ENCODE measurements at regions not wholly inside any gene's neighbourhood (a gene's known extent, or its start where the extent isn't known, plus 50 kb on each side); places are given as distances from the start of the nearest gene placed in this dataset.

GRCh38 chr6:148037496-148037895 is 305.1 kb upstream of the SASH1 start:
- no peaks in the 10 kb centered on the region for H3K9me3 Mint-ChIP-seq
- no peak overlapping the region for H3K27ac Mint-ChIP-seq
- H3K27me3 Mint-ChIP-seq = no peaks in the 10 kb centered on the region
- DNase-seq = no peak
- ChIA-PET CTCF (no interaction called here), POLR2A (no interaction called here)
- H3K4me1 Mint-ChIP-seq = no peaks in the 10 kb centered on the region
- no peak overlapping the region for H3K4me3 Mint-ChIP-seq
- no peaks in the 10 kb centered on the region for H3K36me3 Mint-ChIP-seq (ENCODE audit: low read depth)

- ChIA-PET CTCF (no interaction called here), POLR2A (no interaction called here)
- H3K36me3 Mint-ChIP-seq (ENCODE audit: low read depth) = no peaks in the 10 kb centered on the region
- H3K9me3 Mint-ChIP-seq = no peaks in the 10 kb centered on the region
- no peak overlapping the region for H3K27ac Mint-ChIP-seq
- no peaks in the 10 kb centered on the region for H3K27me3 Mint-ChIP-seq
- no peak for DNase-seq
- no peaks in the 10 kb centered on the region for H3K4me1 Mint-ChIP-seq
- H3K4me3 Mint-ChIP-seq = no peak overlapping the region
These were observed 301.1 kb upstream of the SASH1 start for GRCh38 chr6:148041546-148041945.

- Mint-ChIP-seq H3K9me3 (no peaks in the 10 kb centered on the region), H3K4me1 (no peaks in the 10 kb centered on the region), H3K27me3 (no peaks in the 10 kb centered on the region), H3K36me3 (ENCODE audit: low read depth) (no peaks in the 10 kb centered on the region), H3K4me3 (no peak overlapping the region), H3K27ac (no peak overlapping the region)
- no peak for DNase-seq
- POLR2A ChIA-PET = no interaction called here
- CTCF ChIA-PET = no interaction called here
These were observed 300.1 kb upstream of the SASH1 start for GRCh38 chr6:148042536-148042935.

GRCh38 chr6:148044261-148044751 is 298.3 kb upstream of the SASH1 start:
- no peak overlapping the region for H3K4me3 Mint-ChIP-seq
- DNase-seq = no peak
- H3K27me3 Mint-ChIP-seq = no peaks in the 10 kb centered on the region
- ChIA-PET CTCF (no interaction called here), POLR2A (no interaction called here)
- H3K36me3 Mint-ChIP-seq (ENCODE audit: low read depth) = no peaks in the 10 kb centered on the region
- H3K27ac Mint-ChIP-seq = no peak overlapping the region
- no peaks in the 10 kb centered on the region for H3K4me1 Mint-ChIP-seq
- H3K9me3 Mint-ChIP-seq = no peaks in the 10 kb centered on the region

GRCh38 chr6:148044921-148045320 is 297.7 kb upstream of the SASH1 start:
- CTCF ChIA-PET = no interaction called here
- POLR2A ChIA-PET = no interaction called here
- Mint-ChIP-seq H3K27ac (no peak overlapping the region), H3K36me3 (ENCODE audit: low read depth) (no peaks in the 10 kb centered on the region), H3K4me1 (no peaks in the 10 kb centered on the region), H3K27me3 (no peaks in the 10 kb centered on the region), H3K4me3 (no peak overlapping the region), H3K9me3 (peaks cover 2% of the 10 kb centered on the region)
- no peak for DNase-seq

GRCh38 chr6:148053209-148053608 is 289.4 kb upstream of the SASH1 start:
- no peaks in the 10 kb centered on the region for H3K4me1 Mint-ChIP-seq
- DNase-seq = no peak
- ChIA-PET CTCF (no interaction called here), POLR2A (no interaction called here)
- no peak overlapping the region for H3K27ac Mint-ChIP-seq
- no peak overlapping the region for H3K4me3 Mint-ChIP-seq
- no peaks in the 10 kb centered on the region for H3K36me3 Mint-ChIP-seq (ENCODE audit: low read depth)
- no peaks in the 10 kb centered on the region for H3K27me3 Mint-ChIP-seq
- peaks cover 9% of the 10 kb centered on the region for H3K9me3 Mint-ChIP-seq

- Mint-ChIP-seq H3K4me3 (no peak overlapping the region), H3K36me3 (ENCODE audit: low read depth) (no peaks in the 10 kb centered on the region), H3K4me1 (no peaks in the 10 kb centered on the region), H3K9me3 (peaks cover 9% of the 10 kb centered on the region), H3K27me3 (no peaks in the 10 kb centered on the region), H3K27ac (no peak overlapping the region)
- ChIA-PET CTCF (no interaction called here), POLR2A (no interaction called here)
- no peak for DNase-seq
These were observed 288.8 kb upstream of the SASH1 start for GRCh38 chr6:148053796-148054195.

GRCh38 chr6:148054219-148054618 is 288.4 kb upstream of the SASH1 start:
- no peak for DNase-seq
- H3K4me1 Mint-ChIP-seq = no peaks in the 10 kb centered on the region

GRCh38 chr6:148055419-148055818 is 287.2 kb upstream of the SASH1 start:
- Mint-ChIP-seq H3K27me3 (no peaks in the 10 kb centered on the region), H3K9me3 (peaks cover 10% of the 10 kb centered on the region), H3K4me1 (no peaks in the 10 kb centered on the region), H3K4me3 (no peak overlapping the region), H3K27ac (no peak overlapping the region), H3K36me3 (ENCODE audit: low read depth) (no peaks in the 10 kb centered on the region)
- ChIA-PET POLR2A (no interaction called here), CTCF (no interaction called here)
- DNase-seq = no peak

More at GRCh38 chr6:148054219-148054618, 288.4 kb upstream of the SASH1 start:
- H3K27me3 Mint-ChIP-seq = no peaks in the 10 kb centered on the region
- H3K27ac Mint-ChIP-seq = no peak overlapping the region
- POLR2A ChIA-PET = no interaction called here
- CTCF ChIA-PET = no interaction called here
- H3K36me3 Mint-ChIP-seq (ENCODE audit: low read depth) = no peaks in the 10 kb centered on the region
- no peak overlapping the region for H3K4me3 Mint-ChIP-seq
- H3K9me3 Mint-ChIP-seq = peaks cover 11% of the 10 kb centered on the region

GRCh38 chr6:148059869-148060268 is 282.8 kb upstream of the SASH1 start:
- DNase-seq = no peak
- ChIA-PET POLR2A (no interaction called here), CTCF (no interaction called here)
- Mint-ChIP-seq H3K4me1 (no peaks in the 10 kb centered on the region), H3K27ac (no peak overlapping the region), H3K9me3 (peaks cover 13% of the 10 kb centered on the region), H3K36me3 (ENCODE audit: low read depth) (no peaks in the 10 kb centered on the region), H3K27me3 (no peaks in the 10 kb centered on the region), H3K4me3 (no peak overlapping the region)

GRCh38 chr6:148064406-148065134 is 278.1 kb upstream of the SASH1 start:
- no peaks in the 10 kb centered on the region for H3K4me1 Mint-ChIP-seq
- ChIA-PET POLR2A (no interaction called here), CTCF (no interaction called here)
- H3K27ac Mint-ChIP-seq = no peak overlapping the region
- H3K4me3 Mint-ChIP-seq = no peak overlapping the region
- no peak for DNase-seq
- no peaks in the 10 kb centered on the region for H3K36me3 Mint-ChIP-seq (ENCODE audit: low read depth)
- H3K9me3 Mint-ChIP-seq = peaks cover 5% of the 10 kb centered on the region
- H3K27me3 Mint-ChIP-seq = no peaks in the 10 kb centered on the region

- ChIA-PET POLR2A (no interaction called here), CTCF (interaction anchor here (0.6 kb wide), 1 partner anchor 84 kb away, joined by 5 read pairs; no protein-coding TSS in a partner anchor)
- Mint-ChIP-seq H3K4me3 (no peak overlapping the region), H3K36me3 (ENCODE audit: low read depth) (no peaks in the 10 kb centered on the region), H3K9me3 (no peaks in the 10 kb centered on the region), H3K4me1 (no peaks in the 10 kb centered on the region), H3K27me3 (no peaks in the 10 kb centered on the region), H3K27ac (no peak overlapping the region)
- no peak for DNase-seq
These were observed 274.1 kb upstream of the SASH1 start for GRCh38 chr6:148068437-148069061.

- Mint-ChIP-seq H3K27me3 (no peaks in the 10 kb centered on the region), H3K9me3 (no peaks in the 10 kb centered on the region), H3K36me3 (ENCODE audit: low read depth) (no peaks in the 10 kb centered on the region), H3K4me3 (no peak overlapping the region), H3K4me1 (no peaks in the 10 kb centered on the region), H3K27ac (no peak overlapping the region)
- DNase-seq = no peak
- POLR2A ChIA-PET = no interaction called here
- CTCF ChIA-PET = no interaction called here
These were observed 273.4 kb upstream of the SASH1 start for GRCh38 chr6:148069256-148069655.

GRCh38 chr6:148074291-148074690 is 268.3 kb upstream of the SASH1 start:
- Mint-ChIP-seq H3K27me3 (no peaks in the 10 kb centered on the region), H3K27ac (no peak overlapping the region), H3K36me3 (ENCODE audit: low read depth) (no peaks in the 10 kb centered on the region), H3K4me1 (no peaks in the 10 kb centered on the region), H3K4me3 (no peak overlapping the region), H3K9me3 (no peaks in the 10 kb centered on the region)
- no peak for DNase-seq
- ChIA-PET POLR2A (no interaction called here), CTCF (no interaction called here)
